Activated T-helper 1 cell treated with anti-CD3 and anti-CD28 coated beads, Interleukin-12 subunit alpha, Interleukin-12 subunit beta, Interleukin-2, Interleukin-4 antibody, amounts not matched to agents 30 ng/mL and 10 ng/mL and 1 ng/mL, durations not matched to agents 14 hours and 24 hours and 36 hours (primary cell): ENCODE measurements at regions not wholly inside any gene's neighbourhood (a gene's known extent, or its start where the extent isn't known, plus 50 kb on each side); places are given as distances from the start of the nearest gene placed in this dataset.

ENCODE experiments used
- DNase-seq: peaks from one replicate; pipeline ENCODE4 v3.0.0; 2021; ENCODE audit warnings: low spot score
- H3K27ac Mint-ChIP-seq: one replicate; pipeline ENCODE4 v1.8.0; 2021; ENCODE audit warnings: mild to moderate bottlenecking, mixed read lengths
- H3K27me3 Mint-ChIP-seq: one replicate; pipeline ENCODE4 v1.8.0; 2022; ENCODE audit warnings: mild to moderate bottlenecking, moderate library complexity, mixed read lengths; ENCODE audit not compliant: insufficient read depth
- H3K36me3 Mint-ChIP-seq: one replicate; pipeline ENCODE4 v1.8.0; 2021; ENCODE audit warnings: low read depth, mixed read lengths
- H3K4me1 Mint-ChIP-seq: one replicate; pipeline ENCODE4 v1.8.0; 2021; ENCODE audit warnings: low read depth, mixed read lengths
- H3K4me3 Mint-ChIP-seq: one replicate; pipeline ENCODE4 v1.8.0; 2021; ENCODE audit warnings: mild to moderate bottlenecking, moderate library complexity, mixed read lengths
- H3K9me3 Mint-ChIP-seq: one replicate; pipeline ENCODE4 v1.8.0; 2021; ENCODE audit warnings: mixed read lengths
- intact Hi-C: fragments of 100-400 bp; cut with micrococcal nuclease; formaldehyde crosslinking; loops from one replicate; pipeline ENCODE4 v1.15.1; 2024

- intact Hi-C loops: no loop called here
- H3K9me3 Mint-ChIP-seq: no peaks in the 10 kb centered on the region
Measured at GRCh38 chr10:94192333-94192732, 170.4 kb downstream of the NOC3L start.

DNA sequence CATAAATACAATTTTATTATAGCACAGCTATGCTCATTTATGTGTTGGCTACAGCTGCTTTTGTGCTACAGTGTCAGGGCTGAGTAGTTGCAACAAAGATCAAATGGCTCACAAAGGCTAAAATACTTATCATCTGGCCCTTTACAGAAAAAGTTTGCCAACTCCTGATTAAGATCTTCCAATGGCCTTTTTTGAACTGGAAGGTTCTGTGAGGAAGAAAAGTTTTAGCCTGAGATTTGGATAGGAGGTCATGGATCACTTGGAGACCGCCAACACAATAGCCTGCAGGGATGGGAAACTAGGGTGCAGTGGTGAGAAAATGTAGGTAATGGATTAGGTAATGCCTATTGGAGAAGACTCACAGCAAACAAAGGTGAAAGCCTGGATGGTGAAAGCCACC is 169.8 kb downstream of the NOC3L start:
- Mint-ChIP-seq H3K4me1 (no peaks in the 10 kb centered on the region), H3K27me3 (peaks cover 4% of the 10 kb centered on the region), H3K27ac (no peak overlapping the region), H3K4me3 (no peak overlapping the region), H3K9me3 (no peaks in the 10 kb centered on the region), H3K36me3 (no peaks in the 10 kb centered on the region)
- intact Hi-C loops: no loop called here
- DNase-seq: no peak

More at GRCh38 chr10:94192333-94192732, 170.4 kb downstream of the NOC3L start:
- Mint-ChIP-seq H3K27me3 (peaks cover 4% of the 10 kb centered on the region), H3K36me3 (no peaks in the 10 kb centered on the region), H3K4me3 (no peak overlapping the region), H3K4me1 (no peaks in the 10 kb centered on the region), H3K27ac (no peak overlapping the region)
- no peak for DNase-seq

DNA sequence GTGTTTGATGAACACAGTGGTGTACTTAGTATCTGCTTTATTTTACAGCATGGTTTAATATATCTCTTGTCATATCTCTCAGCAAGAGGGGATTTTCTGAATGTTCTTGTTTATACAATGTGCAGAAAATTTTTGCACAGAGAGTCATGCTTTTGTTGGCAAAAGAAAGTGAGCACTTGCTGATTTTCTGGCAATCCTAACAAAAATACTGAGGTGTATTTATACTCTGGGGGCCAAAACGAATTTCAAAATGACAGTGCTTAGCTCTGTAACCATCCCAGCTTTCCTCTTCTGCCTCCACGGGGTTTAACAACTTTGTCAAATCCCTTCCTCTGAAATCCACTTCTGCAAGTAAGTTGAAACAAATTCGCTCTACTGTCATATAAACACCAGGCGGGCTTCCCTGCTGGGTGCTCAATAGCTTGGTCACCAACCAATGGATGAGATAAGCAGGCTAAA is 169.2 kb downstream of the NOC3L start:
- H3K9me3 Mint-ChIP-seq: no peaks in the 10 kb centered on the region
- no peaks in the 10 kb centered on the region for H3K4me1 Mint-ChIP-seq
- DNase-seq: no peak
- intact Hi-C loops: no loop called here
- H3K36me3 Mint-ChIP-seq: no peaks in the 10 kb centered on the region
- no peak overlapping the region for H3K27ac Mint-ChIP-seq
- peaks cover 4% of the 10 kb centered on the region for H3K27me3 Mint-ChIP-seq
- no peak overlapping the region for H3K4me3 Mint-ChIP-seq

DNA sequence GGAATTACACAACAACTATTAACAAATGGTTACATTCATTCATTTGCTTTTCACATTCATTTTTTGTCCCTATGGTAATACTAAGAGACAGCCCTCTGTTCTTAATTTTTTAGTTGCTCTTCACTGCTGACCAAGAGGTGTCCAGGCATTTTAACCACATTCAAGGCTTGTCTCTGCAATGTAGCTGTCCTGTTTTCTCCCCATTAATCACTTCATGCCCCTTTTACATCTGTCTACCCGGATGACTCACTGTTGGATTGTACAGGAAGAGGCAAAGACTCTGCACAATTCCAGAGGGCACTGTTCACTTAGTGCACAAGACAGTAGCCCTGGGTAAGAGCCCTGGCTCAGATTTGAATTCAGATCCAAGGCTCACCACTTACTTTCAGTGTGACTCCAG is 168.5 kb downstream of the NOC3L start:
- Mint-ChIP-seq H3K4me1 (no peaks in the 10 kb centered on the region), H3K27ac (no peak overlapping the region), H3K36me3 (no peaks in the 10 kb centered on the region), H3K27me3 (peaks cover 4% of the 10 kb centered on the region), H3K4me3 (no peak overlapping the region), H3K9me3 (no peaks in the 10 kb centered on the region)
- intact Hi-C loops: no loop called here
- no peak for DNase-seq

DNA sequence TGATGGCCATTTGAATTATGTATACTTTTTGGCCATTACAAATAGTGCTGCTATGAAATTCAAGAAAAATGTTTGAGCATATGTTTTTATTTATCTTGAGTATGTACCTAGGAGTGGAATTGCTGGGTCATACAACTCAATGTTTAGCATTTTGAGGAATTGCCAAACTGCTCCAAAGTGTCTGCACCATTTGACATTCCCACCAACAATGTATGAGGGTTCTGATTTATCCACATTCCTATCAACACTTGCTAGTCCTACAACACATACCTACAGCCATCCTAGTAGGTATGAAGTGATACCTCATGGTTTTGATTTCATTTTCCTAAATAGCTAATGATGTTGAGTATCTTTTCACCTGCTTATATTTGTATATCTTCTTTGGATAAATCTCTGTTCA is 165.5 kb downstream of the NOC3L start:
- Mint-ChIP-seq H3K4me3 (no peak overlapping the region), H3K9me3 (no peaks in the 10 kb centered on the region), H3K27me3 (peaks cover 4% of the 10 kb centered on the region), H3K4me1 (no peaks in the 10 kb centered on the region), H3K36me3 (no peaks in the 10 kb centered on the region), H3K27ac (no peak overlapping the region)
- intact Hi-C loops: no loop called here
- DNase-seq: no peak

GRCh38 chr10:94198324-94198723 is 164.4 kb downstream of the NOC3L start:
- no peak overlapping the region for H3K4me3 Mint-ChIP-seq
- no peaks in the 10 kb centered on the region for H3K36me3 Mint-ChIP-seq
- H3K27ac Mint-ChIP-seq: no peak overlapping the region
- H3K27me3 Mint-ChIP-seq: peaks cover 4% of the 10 kb centered on the region
- H3K4me1 Mint-ChIP-seq: no peaks in the 10 kb centered on the region
- intact Hi-C loops: no loop called here
- DNase-seq: no peak
- H3K9me3 Mint-ChIP-seq: no peaks in the 10 kb centered on the region

GRCh38 chr10:94199565-94199964 is 163.2 kb downstream of the NOC3L start:
- DNase-seq: no peak
- Mint-ChIP-seq H3K4me3 (no peak overlapping the region), H3K36me3 (no peaks in the 10 kb centered on the region), H3K9me3 (no peaks in the 10 kb centered on the region), H3K27ac (no peak overlapping the region), H3K4me1 (no peaks in the 10 kb centered on the region), H3K27me3 (no peaks in the 10 kb centered on the region)
- intact Hi-C loops: no loop called here

- Mint-ChIP-seq H3K27me3 (no peaks in the 10 kb centered on the region), H3K36me3 (no peaks in the 10 kb centered on the region), H3K4me1 (no peaks in the 10 kb centered on the region), H3K4me3 (no peak overlapping the region), H3K27ac (no peak overlapping the region), H3K9me3 (no peaks in the 10 kb centered on the region)
- intact Hi-C loops: no loop called here
- no peak for DNase-seq
Measured at GRCh38 chr10:94200146-94200837, 162.4 kb downstream of the NOC3L start.

- Mint-ChIP-seq H3K27me3 (no peaks in the 10 kb centered on the region), H3K4me3 (no peak overlapping the region), H3K9me3 (no peaks in the 10 kb centered on the region), H3K27ac (no peak overlapping the region), H3K36me3 (no peaks in the 10 kb centered on the region), H3K4me1 (no peaks in the 10 kb centered on the region)
- DNase-seq: no peak
- intact Hi-C loops: no loop called here
Measured at GRCh38 chr10:94205396-94205831, 157.3 kb downstream of the NOC3L start.

DNA sequence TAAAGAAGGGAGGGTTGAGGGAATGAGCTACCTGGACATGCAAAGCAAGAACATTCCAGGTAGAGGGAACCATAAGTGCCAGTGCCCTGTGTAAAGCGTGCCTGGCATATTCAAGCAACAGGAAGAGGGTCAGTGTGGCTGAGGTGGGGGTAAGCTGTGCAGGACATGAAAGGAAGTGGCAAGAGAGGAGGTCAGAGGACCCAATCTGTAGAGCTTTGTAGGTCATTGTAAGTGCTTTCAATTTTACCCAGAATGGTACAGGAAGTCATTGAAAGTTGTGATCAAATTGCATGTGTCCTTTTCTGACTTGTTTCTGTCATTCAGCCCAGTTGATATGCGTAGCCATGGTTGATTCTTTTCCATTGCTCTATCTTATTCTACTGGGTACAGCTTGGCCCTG is 156.6 kb downstream of the NOC3L start:
- H3K9me3 Mint-ChIP-seq: no peaks in the 10 kb centered on the region
- no peak overlapping the region for H3K27ac Mint-ChIP-seq
- intact Hi-C loops: no loop called here
- H3K4me3 Mint-ChIP-seq: no peak overlapping the region
- no peak for DNase-seq
- no peaks in the 10 kb centered on the region for H3K36me3 Mint-ChIP-seq
- H3K27me3 Mint-ChIP-seq: no peaks in the 10 kb centered on the region
- no peaks in the 10 kb centered on the region for H3K4me1 Mint-ChIP-seq

DNA sequence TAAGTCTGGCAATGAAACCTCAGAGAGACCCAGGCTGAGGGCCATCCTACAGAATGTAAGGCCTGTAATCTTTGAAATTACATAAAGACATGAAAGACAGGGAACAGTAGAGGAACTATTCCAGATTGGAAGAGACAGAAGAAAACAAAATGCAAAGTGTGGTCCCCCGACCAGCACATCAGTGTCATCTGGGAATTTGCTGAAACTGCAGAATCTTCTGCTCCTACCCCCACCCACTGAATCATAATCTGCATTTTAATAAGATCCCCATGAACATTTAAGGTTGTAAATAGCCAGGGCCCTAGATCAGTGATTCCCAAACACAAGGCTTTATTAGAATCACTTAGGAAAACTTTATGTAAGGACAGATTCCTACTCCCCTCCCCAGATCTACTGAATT is 154.4 kb downstream of the NOC3L start:
- DNase-seq: no peak
- Mint-ChIP-seq H3K4me1 (no peaks in the 10 kb centered on the region), H3K9me3 (no peaks in the 10 kb centered on the region), H3K27ac (no peak overlapping the region), H3K36me3 (no peaks in the 10 kb centered on the region), H3K27me3 (no peaks in the 10 kb centered on the region), H3K4me3 (no peak overlapping the region)
- intact Hi-C loops: no loop called here

GRCh38 chr10:94210440-94211168 is 152.1 kb downstream of the NOC3L start:
- no peaks in the 10 kb centered on the region for H3K4me1 Mint-ChIP-seq
- H3K27ac Mint-ChIP-seq: no peak overlapping the region
- intact Hi-C loops: no loop called here
- no peak for DNase-seq
- H3K4me3 Mint-ChIP-seq: no peak overlapping the region
- H3K27me3 Mint-ChIP-seq: peaks cover 2% of the 10 kb centered on the region
- H3K36me3 Mint-ChIP-seq: no peaks in the 10 kb centered on the region
- H3K9me3 Mint-ChIP-seq: no peaks in the 10 kb centered on the region

DNA sequence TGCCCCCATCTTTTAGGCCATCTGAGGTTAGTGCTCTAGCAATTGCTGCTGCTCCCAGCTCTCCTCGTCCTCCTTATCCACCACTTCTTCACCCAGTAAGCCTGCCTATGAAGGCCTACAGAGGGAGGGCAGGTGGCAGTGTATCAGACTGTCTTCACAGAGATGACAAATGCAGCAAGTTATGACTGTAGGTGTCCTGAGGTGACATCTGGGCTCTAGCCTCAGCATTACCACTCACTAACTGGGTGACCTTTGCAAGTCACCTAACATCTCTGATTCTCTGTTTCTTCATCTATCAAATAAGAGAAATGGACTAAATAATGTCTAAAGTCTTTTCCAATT is 151.6 kb downstream of the NOC3L start:
- no peaks in the 10 kb centered on the region for H3K4me1 Mint-ChIP-seq
- no peak overlapping the region for H3K27ac Mint-ChIP-seq
- intact Hi-C loops: no loop called here
- no peak overlapping the region for H3K4me3 Mint-ChIP-seq
- no peak for DNase-seq
- no peaks in the 10 kb centered on the region for H3K36me3 Mint-ChIP-seq
- no peaks in the 10 kb centered on the region for H3K9me3 Mint-ChIP-seq
- H3K27me3 Mint-ChIP-seq: peaks cover 2% of the 10 kb centered on the region
